HCT116 (cell line): ENCODE measurements at regions not wholly inside any gene's neighbourhood (a gene's known extent, or its start where the extent isn't known, plus 50 kb on each side); places are given as distances from the start of the nearest gene placed in this dataset.

Experiments used
- ATAC-seq: fragments of 200-7000 bp; cut with Tn5 transposase; 2 replicates; pipeline ENCODE4 v1.9.1; 2020; ENCODE audit warnings: mild to moderate bottlenecking, moderate library complexity
- BruUV-seq: library from RNA; stranded (reverse); fragments of 400-500 nt; replicated peaks from 2 replicates; lab custom pipeline; 2021; lab: Mats Ljungman, UMichigan
- CTCF ChIA-PET: fragments of 300-600 bp; sonication (Branson Sonifier 250); formaldehyde crosslinking; loops from one replicate; lab custom pipeline; 2021; ENCODE audit warnings: antibody characterized with exemption; lab: Charles Lee
- POLR2A ChIA-PET: fragments of 300-600, 350-600 bp; sonication (Branson Sonifier 250); formaldehyde crosslinking; loops from one replicate; lab custom pipeline; 2021; ENCODE audit warnings: antibody characterized with exemption; lab: Charles Lee
- RAD21 ChIA-PET, 2 experiments: fragments of 300-600 bp; sonication (Branson Sonifier 250); formaldehyde crosslinking; loops; one replicate each; lab custom pipeline; 2023; ENCODE audit warnings: low total read pairs in 2 of 2; ENCODE audit not compliant: uncharacterized antibody in 2 of 2, unreplicated experiment in 2 of 2, low non-redundant PET in 1 of 2; lab: Charles Lee
- DNase-seq: peaks from one replicate; pipeline ENCODE4 v3.0.0-alpha.2; 2010; ENCODE audit warnings: low read depth, low spot score
- H2AFZ ChIP-seq: fragments of 200-600 bp; shearing (Covaris generic), sonication (generic); 2 replicates; pipeline ENCODE4 v1.6.1; 2017; ENCODE audit warnings: low read depth, mixed run types, mixed read lengths, antibody characterized with exemption, low read length; ENCODE audit not compliant: poor library complexity, severe bottlenecking
- H3K27ac ChIP-seq: 2 replicates; pipeline ENCODE4 v1.5.1; 2012; ENCODE audit warnings: low read depth, low read length
- H3K27me3 ChIP-seq: fragments of 200-600 bp; sonication (generic); 2 replicates; pipeline ENCODE4 v1.6.1; 2016; ENCODE audit warnings: mixed run types, low read length, mixed read lengths; ENCODE audit not compliant: insufficient read depth
- H3K36me3 ChIP-seq, 2 experiments: fragments of 200-500 bp in 1 of 2; fragments of 200-600 bp in 1 of 2; sonication (Bioruptor generic) in 1 of 2; sonication (generic) in 1 of 2; 2 replicates each; pipeline versions ENCODE4 v1.5.1 to v1.6.1; 2014 to 2016; ENCODE audit warnings: low read length in 2 of 2, inconsistent platforms in 1 of 2, mixed read lengths in 1 of 2, mixed run types in 1 of 2; ENCODE audit not compliant: insufficient read depth in 2 of 2, control insufficient read depth in 1 of 2
- H3K4me1 ChIP-seq, 2 experiments: fragments of 200-600 bp in 1 of 2; sonication (generic) in 1 of 2; 2 replicates each; pipeline versions ENCODE4 v1.5.1 to v1.6.1; 2012 to 2017; ENCODE audit warnings: low read length in 2 of 2, inconsistent platforms in 1 of 2, mild to moderate bottlenecking in 1 of 2, mixed read lengths in 1 of 2, mixed run types in 1 of 2, moderate library complexity in 1 of 2; ENCODE audit not compliant: insufficient read depth in 2 of 2, control insufficient read depth in 1 of 2
- H3K4me2 ChIP-seq: fragments of 200-600 bp; sonication (generic); 2 replicates; pipeline ENCODE4 v1.6.1; 2017; ENCODE audit warnings: mixed run types, low read length, mixed read lengths
- H3K4me3 ChIP-seq, 2 experiments: fragments of 200-600 bp in 1 of 2; sonication (generic) in 1 of 2; replicated peaks in 1 of 2; 2 replicates each; pipeline ENCODE4 v1.5.1; 2011 to 2016; ENCODE audit warnings: low read length in 2 of 2, control low read depth in 1 of 2, low read depth in 1 of 2, mild to moderate bottlenecking in 1 of 2, mixed read lengths in 1 of 2, mixed run types in 1 of 2
- H3K79me2 ChIP-seq: fragments of 200-600 bp; sonication (generic); 2 replicates; pipeline ENCODE4 v1.6.1; 2017; ENCODE audit warnings: mild to moderate bottlenecking, mixed run types, low read length, moderate library complexity, mixed read lengths; ENCODE audit not compliant: insufficient read depth
- H3K9ac ChIP-seq: fragments of 200-600 bp; sonication (generic); 2 replicates; pipeline ENCODE4 v1.6.1; 2016; ENCODE audit warnings: low read length, mixed read lengths
- H3K9me2 ChIP-seq: fragments of 200-600 bp; sonication (generic), shearing (Covaris generic); 2 replicates; pipeline ENCODE4 v1.6.1; 2017; ENCODE audit warnings: mixed run types, mild to moderate bottlenecking, moderate library complexity; ENCODE audit not compliant: insufficient read depth
- H3K9me3 ChIP-seq, 2 experiments: fragments of 200-500 bp in 1 of 2; fragments of 200-600 bp in 1 of 2; sonication (Bioruptor generic) in 1 of 2; sonication (generic) in 1 of 2; 2 replicates each; pipeline ENCODE4 v1.6.1; 2014 to 2017; ENCODE audit warnings: low read length in 2 of 2, mixed read lengths in 2 of 2, inconsistent platforms in 1 of 2, low read depth in 1 of 2, mild to moderate bottlenecking in 1 of 2, mixed run types in 1 of 2, moderate library complexity in 1 of 2; ENCODE audit not compliant: control insufficient read depth in 1 of 2, insufficient read depth in 1 of 2
- H4K20me1 ChIP-seq: fragments of 200-600 bp; sonication (generic), shearing (Covaris generic); 2 replicates; pipeline ENCODE4 v1.6.1; 2017; ENCODE audit warnings: mixed run types, mild to moderate bottlenecking, moderate library complexity; ENCODE audit not compliant: insufficient read depth
- CEBPB ChIP-seq: IDR thresholded peaks from 2 replicates; pipeline ENCODE4 v1.6.1; 2012; ENCODE audit warnings: low read depth
- EZH2phosphoT487 ChIP-seq: fragments of 200-600 bp; IDR thresholded peaks from 2 replicates; pipeline ENCODE4 v1.6.1; 2018; ENCODE audit warnings: antibody characterized with exemption, borderline replicate concordance
- RAD21 ChIP-seq: IDR thresholded peaks from 2 replicates; pipeline ENCODE4 v1.6.1; 2012; ENCODE audit warnings: low read depth, mild to moderate bottlenecking
- SRF ChIP-seq: IDR thresholded peaks from 2 replicates; pipeline ENCODE4 v1.6.1; 2012; ENCODE audit warnings: low read depth
- YY1 ChIP-seq: IDR thresholded peaks from 2 replicates; pipeline ENCODE4 v1.6.1; 2011; ENCODE audit warnings: low read length, low read depth, moderate library complexity, mild to moderate bottlenecking; ENCODE audit not compliant: insufficient replicate concordance; ENCODE audit errors: extremely low read depth
- ZBTB33 ChIP-seq: IDR thresholded peaks from 2 replicates; pipeline ENCODE4 v1.6.1; 2011; ENCODE audit warnings: mild to moderate bottlenecking, low read length, moderate library complexity; ENCODE audit not compliant: insufficient replicate concordance; ENCODE audit errors: extremely low read depth
- ZFX ChIP-seq: fragments of 450-650 bp; IDR thresholded peaks from 2 replicates; pipeline ENCODE4 v1.6.1; 2017
- intact Hi-C: fragments of 100-400 bp; cut with micrococcal nuclease; formaldehyde crosslinking; loops from 2 replicates; pipeline ENCODE4 v1.10.0; 2022

DNA sequence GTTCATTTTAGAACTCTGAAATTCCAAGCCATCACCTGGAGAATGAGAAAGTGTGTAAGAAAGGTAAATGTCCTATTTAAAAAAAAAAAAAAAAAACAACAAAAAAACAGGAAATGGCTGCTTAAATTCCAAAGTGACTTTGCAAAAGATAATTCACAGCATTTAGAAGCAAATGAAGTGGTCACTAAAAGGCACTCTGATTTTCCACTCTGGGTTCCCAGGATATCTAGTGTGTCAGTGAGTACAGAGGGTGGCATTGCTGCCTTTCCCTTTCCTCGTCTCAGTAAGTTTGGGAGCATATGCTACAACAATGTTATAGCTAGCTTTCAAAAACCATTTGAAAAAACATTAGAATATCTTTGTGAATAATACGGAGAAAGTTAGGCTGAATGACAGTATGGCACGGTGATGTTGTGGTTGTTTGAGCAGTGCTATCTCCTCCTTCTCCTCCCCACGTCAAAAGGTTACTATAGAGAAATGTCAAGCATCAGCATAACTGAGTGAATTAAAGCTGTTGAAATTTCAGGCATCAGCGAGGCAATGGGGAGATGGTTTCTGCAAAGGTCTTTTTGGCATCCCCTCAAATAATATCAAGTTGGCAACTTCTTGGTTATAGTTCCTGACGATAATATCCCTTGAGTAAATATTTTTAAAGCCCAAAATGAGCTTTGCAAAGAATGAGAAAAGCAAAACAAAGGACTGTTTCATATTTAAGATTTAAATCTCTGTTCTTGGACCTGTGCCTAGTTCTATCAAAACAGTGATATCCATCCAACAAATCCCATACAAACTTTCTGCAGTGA lies 164.5 kb upstream of the E2F7 start:
- Histone ChIP-seq H3K27ac (no peak overlapping the region), H3K9me2 (no peaks in the 10 kb centered on the region), H3K9me3 (no peaks in the 10 kb centered on the region), H2AFZ (no peak overlapping the region), H3K27me3 (no peaks in the 10 kb centered on the region), H3K9ac (no peak overlapping the region), H4K20me1 (no peaks in the 10 kb centered on the region), H3K4me3 (no peak overlapping the region), H3K79me2 (no peaks in the 10 kb centered on the region), H3K4me2 (no peak overlapping the region), H3K36me3 (no peaks in the 10 kb centered on the region), H3K4me1 (no peaks in the 10 kb centered on the region)
- ChIA-PET POLR2A (no interaction called here), RAD21 (no interaction called here), CTCF (no interaction called here)
- ATAC-seq (no peak), DNase-seq (no peak)
- TF ChIP-seq YY1 (no peak), RAD21 (no peak), ZBTB33 (no peak), SRF (no peak), ZFX (no peak), EZH2phosphoT487 (no peak)
- intact Hi-C loops: no loop called here
- BruUV-seq: no TSS peak

GRCh38 chr12:77228376-77228775 lies 163.0 kb upstream of the E2F7 start:
- POLR2A ChIA-PET: no interaction called here

More at GRCh38 chr12:77228376-77228775, 163.0 kb upstream of the E2F7 start:
- H3K9me3 ChIP-seq: no peaks in the 10 kb centered on the region
- no peaks in the 10 kb centered on the region for H4K20me1 ChIP-seq
- DNase-seq (no peak), ATAC-seq (no peak)
- no peaks in the 10 kb centered on the region for H3K27me3 ChIP-seq
- H3K4me2 ChIP-seq: no peak overlapping the region
- intact Hi-C loops: no loop called here
- ChIA-PET CTCF (no interaction called here), RAD21 (no interaction called here)
- no peak overlapping the region for H2AFZ ChIP-seq
- no peak overlapping the region for H3K9ac ChIP-seq
- H3K27ac ChIP-seq: no peak overlapping the region
- H3K79me2 ChIP-seq: no peaks in the 10 kb centered on the region
- BruUV-seq: no TSS peak
- no peaks in the 10 kb centered on the region for H3K4me1 ChIP-seq
- no peak for TF ChIP-seq CEBPB
- no peak overlapping the region for H3K4me3 ChIP-seq
- H3K36me3 ChIP-seq: no peaks in the 10 kb centered on the region
- H3K9me2 ChIP-seq: no peaks in the 10 kb centered on the region
